Endothelial cell of umbilical vein (primary cell): ENCODE measurements at regions not wholly inside any gene's neighbourhood (a gene's known extent, or its start where the extent isn't known, plus 50 kb on each side); places are given as distances from the start of the nearest gene placed in this dataset.

Experiments used
- BruUV-seq: library from RNA; stranded (reverse); fragments of 400-500 nt; replicated peaks from 2 replicates; lab custom pipeline; 2021; lab: Mats Ljungman, UMichigan
- CTCF ChIA-PET: fragments of 300-600, 350-600 bp; sonication (Branson Sonifier 250); formaldehyde crosslinking; loops from one replicate; lab custom pipeline; 2021; ENCODE audit warnings: antibody characterized with exemption, inconsistent platforms; lab: Charles Lee
- POLR2A ChIA-PET: fragments of 300-600, 350-600 bp; sonication (Branson Sonifier 250); formaldehyde crosslinking; loops from one replicate; lab custom pipeline; 2021; ENCODE audit warnings: antibody characterized with exemption, inconsistent platforms; lab: Charles Lee
- DNase-seq: peaks from one replicate; pipeline ENCODE4 v3.0.0-alpha.2; 2011; ENCODE audit warnings: low read depth, low spot score
- FAIRE-seq: peaks from 2 replicates; lab custom pipeline; 2011; peaks lifted over from hg19 to GRCh38; lab: Jason Lieb, UNC
- H2AFZ ChIP-seq: 2 replicates; pipeline ENCODE4 v1.6.0; 2012; ENCODE audit warnings: low read depth, low read length, control low read depth, inconsistent platforms
- H3K27ac ChIP-seq: 2 replicates; pipeline ENCODE4 v1.5.1; 2011; ENCODE audit warnings: low read depth, mild to moderate bottlenecking, control low read depth, low read length, moderate library complexity; ENCODE audit not compliant: insufficient read depth
- H3K27me3 ChIP-seq, 2 experiments: 2 replicates each; pipeline versions ENCODE4 v1.6.0 to v1.6.1; 2011; ENCODE audit warnings: low read length in 2 of 2, mixed read lengths in 1 of 2; ENCODE audit not compliant: control insufficient read depth in 2 of 2, insufficient read depth in 2 of 2
- H3K36me3 ChIP-seq, 2 experiments: 2 replicates in 1 of 2; 3 replicates in 1 of 2; pipeline ENCODE4 v1.5.1; 2011; ENCODE audit warnings: low read length in 2 of 2, mild to moderate bottlenecking in 1 of 2, moderate library complexity in 1 of 2; ENCODE audit not compliant: control insufficient read depth in 2 of 2, insufficient read depth in 2 of 2; ENCODE audit errors: extremely low read depth in 1 of 2
- H3K4me1 ChIP-seq: 3 replicates; pipeline ENCODE4 v1.5.1; 2011; ENCODE audit warnings: mild to moderate bottlenecking, low read length; ENCODE audit not compliant: control insufficient read depth, insufficient read depth; ENCODE audit errors: extremely low read depth
- H3K4me2 ChIP-seq: 2 replicates; pipeline ENCODE4 v1.6.1; 2011; ENCODE audit warnings: low read length, control low read depth, mixed read lengths; ENCODE audit not compliant: insufficient read depth
- H3K4me3 ChIP-seq, 3 experiments: fragments of 200-600 bp in 1 of 3; sonication (generic), shearing (Covaris generic) in 1 of 3; replicated peaks in 1 of 3; 2 replicates each; pipeline ENCODE4 v1.5.1; 2011 to 2016; ENCODE audit warnings: control low read depth in 3 of 3, low read length in 3 of 3, mild to moderate bottlenecking in 2 of 3, inconsistent platforms in 1 of 3, low read depth in 1 of 3, moderate library complexity in 1 of 3; ENCODE audit not compliant: insufficient read depth in 1 of 3
- H3K79me2 ChIP-seq: 2 replicates; pipeline ENCODE4 v1.6.0; 2012; ENCODE audit warnings: low read length, inconsistent platforms; ENCODE audit not compliant: control insufficient read depth, insufficient read depth
- H3K9ac ChIP-seq: replicated peaks from 2 replicates; pipeline ENCODE3; 2011; ENCODE audit warnings: low read length, control low read depth; ENCODE audit not compliant: insufficient read depth; ENCODE audit errors: extremely low read depth
- H3K9me1 ChIP-seq: replicated peaks from 3 replicates; pipeline ENCODE4 v1.6.0; 2011; ENCODE audit warnings: mild to moderate bottlenecking, low read length; ENCODE audit not compliant: control insufficient read depth, insufficient read depth; ENCODE audit errors: extremely low read depth
- H3K9me3 ChIP-seq: replicated peaks from 2 replicates; pipeline ENCODE4 v1.5.1; 2012; ENCODE audit warnings: low read length, inconsistent platforms; ENCODE audit not compliant: control insufficient read depth, insufficient read depth
- H4K20me1 ChIP-seq: replicated peaks from 2 replicates; pipeline ENCODE3; 2011; ENCODE audit warnings: mild to moderate bottlenecking, low read length; ENCODE audit not compliant: control insufficient read depth, insufficient read depth; ENCODE audit errors: extremely low read depth
- CTCF ChIP-seq, 2 donors: IDR thresholded peaks; 1 replicate in 1 of 2; 2 replicates in 1 of 2; pipeline ENCODE4 v1.5.1; 2011; ENCODE audit warnings: low read length in 2 of 2, mild to moderate bottlenecking in 2 of 2, moderate library complexity in 2 of 2, control low read depth in 1 of 2, inconsistent platforms in 1 of 2, low read depth in 1 of 2; ENCODE audit not compliant: insufficient read depth in 1 of 2; ENCODE audit errors: extremely low read depth in 1 of 2
- EZH2 ChIP-seq: IDR thresholded peaks from 2 replicates; pipeline ENCODE4 v1.6.1; 2012; ENCODE audit warnings: borderline replicate concordance, low read depth, mild to moderate bottlenecking, moderate library complexity, low read length, inconsistent platforms; ENCODE audit not compliant: severe bottlenecking
- FOS ChIP-seq: IDR thresholded peaks from 2 replicates; pipeline ENCODE4 v1.6.1; 2011; ENCODE audit warnings: mild to moderate bottlenecking, low read length, moderate library complexity, borderline replicate concordance; ENCODE audit not compliant: insufficient read depth
- GATA2 ChIP-seq: IDR thresholded peaks from 2 replicates; pipeline ENCODE4 v1.7.0; 2011; ENCODE audit warnings: low read depth, mild to moderate bottlenecking, moderate library complexity, mixed read lengths, low read length; ENCODE audit not compliant: insufficient read length, insufficient read depth
- JUN ChIP-seq: IDR thresholded peaks from 2 replicates; pipeline ENCODE4 v1.6.1; 2011; ENCODE audit warnings: borderline replicate concordance, low read depth; ENCODE audit not compliant: insufficient read length, insufficient read depth
- MAX ChIP-seq: IDR thresholded peaks from 2 replicates; pipeline ENCODE4 v1.6.1; 2011; ENCODE audit not compliant: insufficient read depth, insufficient read length
- MYC ChIP-seq: IDR thresholded peaks from one replicate; pipeline ENCODE4 v1.6.1; 2011; ENCODE audit warnings: mild to moderate bottlenecking, low read depth, low read length
- POLR2A ChIP-seq: IDR thresholded peaks from 2 replicates; pipeline ENCODE4 v1.6.1; 2012; ENCODE audit warnings: low read depth, mild to moderate bottlenecking, control low read depth, low read length
- POLR2AphosphoS5 ChIP-seq: IDR thresholded peaks from 2 replicates; pipeline ENCODE4 v1.6.1; 2012; ENCODE audit warnings: low read depth, mild to moderate bottlenecking, control low read depth, low read length, moderate library complexity; ENCODE audit not compliant: insufficient read depth
- dilution Hi-C: fragments of 300-500 bp; cut with MboI; formaldehyde crosslinking; loops from one replicate; pipeline ENCODE4 v1.15.0; 2019; ENCODE audit warnings: low sequenced_read_pairs; ENCODE audit not compliant: extremely low pct_ligation_motif_present
- intact Hi-C: fragments of 100-400 bp; cut with micrococcal nuclease; formaldehyde crosslinking; loops from one replicate; pipeline ENCODE4 v1.10.0; 2022

- BruUV-seq, result no TSS peak
- Histone ChIP-seq H3K27ac (no peak overlapping the region), H3K27me3 (no peaks in the 10 kb centered on the region), H3K36me3 (no peaks in the 10 kb centered on the region), H4K20me1 (no peaks in the 10 kb centered on the region), H3K9ac (no peak overlapping the region), H3K79me2 (no peaks in the 10 kb centered on the region), H2AFZ (no peak overlapping the region), H3K4me3 (no peak overlapping the region), H3K9me1 (no peaks in the 10 kb centered on the region), H3K4me1 (no peaks in the 10 kb centered on the region), H3K4me2 (no peak overlapping the region), H3K9me3 (peaks cover 2% of the 10 kb centered on the region)
- DNase-seq, result no peak
- CTCF ChIA-PET, result no interaction called here
- POLR2A ChIA-PET, result no interaction called here
- FAIRE-seq, result no peak
- no peak for TF ChIP-seq FOS
- TF ChIP-seq MYC, result no peak
- no peak for TF ChIP-seq JUN
- no peak for TF ChIP-seq EZH2
- no peak for TF ChIP-seq GATA2
- TF ChIP-seq MAX, result no peak
- dilution Hi-C loops (no loop called here), intact Hi-C loops (no loop called here)
Measured at GRCh38 chr3:18843983-18844382, 304.3 kb upstream of the KCNH8 start.

- H3K36me3 ChIP-seq, result no peaks in the 10 kb centered on the region
- no peak overlapping the region for H3K9ac ChIP-seq
- H3K27me3 ChIP-seq, result no peaks in the 10 kb centered on the region
- TF ChIP-seq MAX, result no peak
- TF ChIP-seq JUN, result no peak
- no peak for TF ChIP-seq MYC
- TF ChIP-seq POLR2AphosphoS5, result no peak
- no peak for TF ChIP-seq FOS
- no peak for TF ChIP-seq POLR2A
- no peak for TF ChIP-seq CTCF (IDR thresholded peaks at IDR 0.05; ENCODE audit: extremely low read depth in 1 of 2, insufficient read depth in 1 of 2, low read depth in 1 of 2, low read length in 2 of 2)
- ChIA-PET CTCF (no interaction called here), POLR2A (no interaction called here)
- dilution Hi-C loops, result no loop called here
- DNase-seq, result no peak
- no peak overlapping the region for H3K4me3 ChIP-seq
- no peaks in the 10 kb centered on the region for H3K79me2 ChIP-seq
- H3K9me3 ChIP-seq, result peaks cover 2% of the 10 kb centered on the region
- intact Hi-C loops, result no loop called here
- H2AFZ ChIP-seq, result no peak overlapping the region
- FAIRE-seq, result no peak
- no peaks in the 10 kb centered on the region for H3K9me1 ChIP-seq
- no TSS peak for BruUV-seq
- no peaks in the 10 kb centered on the region for H4K20me1 ChIP-seq
- no peak overlapping the region for H3K4me2 ChIP-seq
- no peaks in the 10 kb centered on the region for H3K4me1 ChIP-seq
- H3K27ac ChIP-seq, result no peak overlapping the region
Measured at GRCh38 chr3:18843188-18843587, 305.1 kb upstream of the KCNH8 start.
